OCI-LY1 (cell line): ENCODE measurements at regions not wholly inside any gene's neighbourhood (a gene's known extent, or its start where the extent isn't known, plus 50 kb on each side); places are given as distances from the start of the nearest gene placed in this dataset.

Experiments
- H2AFZ ChIP-seq: fragments of 200-600 bp; sonication (generic), shearing (Covaris generic); 2 replicates; pipeline ENCODE4 v1.6.0; 2014; ENCODE audit warnings: antibody characterized with exemption, mild to moderate bottlenecking, low read length
- H3F3A ChIP-seq: fragments of 200-600 bp; sonication (generic), shearing (Covaris generic); 2 replicates; pipeline ENCODE4 v1.6.0; 2014; ENCODE audit warnings: mild to moderate bottlenecking, antibody characterized with exemption, low read length, moderate library complexity; ENCODE audit not compliant: insufficient read depth
- H3K27ac ChIP-seq: fragments of 200-600 bp; sonication (generic); 2 replicates; pipeline ENCODE4 v1.5.1; 2014; ENCODE audit warnings: low read length, mixed run types, mild to moderate bottlenecking, low read depth; ENCODE audit not compliant: poor library complexity, severe bottlenecking
- H3K27me3 ChIP-seq: fragments of 200-600 bp; sonication (generic); 2 replicates; pipeline ENCODE4 v1.6.0; 2014; ENCODE audit warnings: antibody characterized with exemption, mild to moderate bottlenecking, low read length, moderate library complexity; ENCODE audit not compliant: insufficient read depth
- H3K36me3 ChIP-seq: fragments of 200-600 bp; sonication (generic); 2 replicates; pipeline ENCODE4 v1.6.1; 2014; ENCODE audit warnings: mild to moderate bottlenecking, antibody characterized with exemption, low read length, moderate library complexity, mixed read lengths; ENCODE audit not compliant: insufficient read depth
- H3K4me1 ChIP-seq: fragments of 200-600 bp; sonication (generic); 2 replicates; pipeline ENCODE4 v1.5.1; 2014; ENCODE audit warnings: mild to moderate bottlenecking, low read length, moderate library complexity; ENCODE audit not compliant: insufficient read depth, severe bottlenecking
- H3K4me2 ChIP-seq: fragments of 200-600 bp; sonication (generic), shearing (Covaris generic); 2 replicates; pipeline ENCODE4 v1.6.1; 2014; ENCODE audit warnings: low read length
- H3K4me3 ChIP-seq: fragments of 200-600 bp; sonication (generic); 2 replicates; pipeline ENCODE4 v1.5.1; 2014; ENCODE audit warnings: low read length, low read depth, mild to moderate bottlenecking, mixed read lengths; ENCODE audit not compliant: poor library complexity, severe bottlenecking
- H3K79me2 ChIP-seq: fragments of 200-600 bp; shearing (Covaris generic); 2 replicates; pipeline ENCODE4 v1.6.1; 2016; ENCODE audit warnings: mixed run types, low read length, mixed read lengths; ENCODE audit not compliant: insufficient read depth
- H3K9ac ChIP-seq: fragments of 200-600 bp; sonication (generic), shearing (Covaris generic); 2 replicates; pipeline ENCODE4 v1.6.1; 2014; ENCODE audit warnings: mild to moderate bottlenecking, low read length, mixed read lengths
- H3K9me2 ChIP-seq: fragments of 200-600 bp; sonication (generic), shearing (Covaris generic); 2 replicates; pipeline ENCODE4 v1.6.1; 2014; ENCODE audit warnings: low read depth, mild to moderate bottlenecking, low read length, mixed read lengths
- H3K9me3 ChIP-seq: fragments of 200-600 bp; shearing (Covaris generic); 2 replicates; pipeline ENCODE4 v1.6.1; 2014; ENCODE audit warnings: low read length, mixed read lengths
- H4K20me1 ChIP-seq: fragments of 200-600 bp; sonication (generic), shearing (Covaris generic); 2 replicates; pipeline ENCODE4 v1.6.0; 2016; ENCODE audit warnings: mild to moderate bottlenecking, low read length; ENCODE audit not compliant: insufficient read depth
- CTCF ChIP-seq: fragments of 200-600 bp; sonication (generic), shearing (Covaris generic); IDR thresholded peaks from 2 replicates; pipeline ENCODE4 v1.5.1; 2017; ENCODE audit warnings: mild to moderate bottlenecking, antibody characterized with exemption, low read length, moderate library complexity, mixed read lengths
- EZH2 ChIP-seq: fragments of 200-600 bp; sonication (generic), shearing (Covaris generic); IDR thresholded peaks from 2 replicates; pipeline ENCODE4 v1.8.0; 2017; ENCODE audit warnings: borderline replicate concordance, mixed run types, mild to moderate bottlenecking, antibody characterized with exemption, low read length, moderate library complexity, mixed read lengths

DNA sequence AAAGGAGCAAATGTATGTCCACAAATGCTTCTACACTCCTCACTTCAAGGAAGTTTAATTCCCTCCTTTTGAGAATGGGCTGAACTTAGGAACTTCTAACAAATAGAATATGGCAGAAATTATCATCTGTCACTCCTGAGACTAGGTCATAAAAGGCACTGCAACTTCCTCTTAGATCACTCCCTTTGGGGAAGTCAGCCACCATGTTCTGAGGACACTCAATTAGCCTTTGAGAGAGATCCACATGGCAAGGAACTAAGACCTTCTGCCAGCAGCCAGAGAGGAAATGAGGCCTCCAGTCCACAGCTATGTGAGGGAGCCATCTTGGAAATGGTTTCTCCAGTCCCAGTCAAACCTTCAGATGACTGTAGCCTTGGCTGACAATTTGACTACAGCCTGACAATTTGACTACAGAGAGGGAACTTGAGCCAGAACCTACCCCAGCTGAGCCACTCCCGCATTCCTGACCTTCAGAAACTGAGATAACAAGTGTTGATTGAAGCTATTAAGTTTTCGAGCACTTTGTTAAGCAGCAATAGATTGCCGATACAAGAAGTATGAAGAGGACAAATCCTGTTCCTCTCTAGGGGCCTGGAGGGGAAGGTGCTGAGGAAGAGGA lies 113.4 kb upstream of the SEC14L1 start:
- Histone ChIP-seq H3K4me2 (no peak overlapping the region), H3F3A (no peaks in the 10 kb centered on the region), H3K4me3 (no peak overlapping the region), H3K79me2 (no peaks in the 10 kb centered on the region), H3K9ac (no peak overlapping the region), H3K9me2 (no peaks in the 10 kb centered on the region), H2AFZ (no peak overlapping the region), H4K20me1 (no peaks in the 10 kb centered on the region), H3K36me3 (no peaks in the 10 kb centered on the region; the same call in 1 of the 2 replicates), H3K27me3 (no peaks in the 10 kb centered on the region), H3K4me1 (peaks cover 3% of the 10 kb centered on the region), H3K9me3 (peaks cover 3% of the 10 kb centered on the region; the same call in 1 of the 2 replicates), H3K27ac (no peak overlapping the region)
- no peak for TF ChIP-seq CTCF
- TF ChIP-seq EZH2, result no peak

DNA sequence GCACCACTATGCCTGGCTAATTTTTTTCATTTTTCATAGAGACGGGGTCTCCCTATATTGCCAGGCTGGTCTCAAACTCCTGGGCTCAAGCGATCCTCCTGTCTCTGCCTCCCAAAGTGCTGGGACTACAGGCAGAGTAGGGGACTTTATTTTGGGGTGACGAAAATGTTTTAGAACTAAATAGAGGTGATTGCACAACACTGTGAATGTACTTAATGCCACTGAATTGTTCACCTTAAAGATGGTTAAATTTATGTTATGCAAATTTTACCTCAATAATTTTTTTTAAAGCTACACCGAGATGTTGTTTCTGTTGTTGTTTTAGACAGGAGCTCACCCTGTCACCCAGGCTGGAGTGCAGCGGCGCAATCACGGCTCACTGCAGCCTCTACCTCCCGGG lies 111.9 kb upstream of the SEC14L1 start:
- H4K20me1 ChIP-seq, result no peaks in the 10 kb centered on the region
- no peak overlapping the region for H3K9ac ChIP-seq
- H3K79me2 ChIP-seq, result no peaks in the 10 kb centered on the region
- H3K4me3 ChIP-seq, result no peak overlapping the region
- H3K4me1 ChIP-seq, result peaks cover 10% of the 10 kb centered on the region
- no peaks in the 10 kb centered on the region; the same call in 1 of the 2 replicates for H3K36me3 ChIP-seq
- no peaks in the 10 kb centered on the region for H3F3A ChIP-seq
- H3K9me3 ChIP-seq, result peaks cover 3% of the 10 kb centered on the region; the same call in 1 of the 2 replicates
- no peak overlapping the region for H3K27ac ChIP-seq
- H3K4me2 ChIP-seq, result no peak overlapping the region
- H3K9me2 ChIP-seq, result no peaks in the 10 kb centered on the region
- TF ChIP-seq EZH2 (no peak), CTCF (no peak)
- no peaks in the 10 kb centered on the region for H3K27me3 ChIP-seq
- no peak overlapping the region for H2AFZ ChIP-seq

DNA sequence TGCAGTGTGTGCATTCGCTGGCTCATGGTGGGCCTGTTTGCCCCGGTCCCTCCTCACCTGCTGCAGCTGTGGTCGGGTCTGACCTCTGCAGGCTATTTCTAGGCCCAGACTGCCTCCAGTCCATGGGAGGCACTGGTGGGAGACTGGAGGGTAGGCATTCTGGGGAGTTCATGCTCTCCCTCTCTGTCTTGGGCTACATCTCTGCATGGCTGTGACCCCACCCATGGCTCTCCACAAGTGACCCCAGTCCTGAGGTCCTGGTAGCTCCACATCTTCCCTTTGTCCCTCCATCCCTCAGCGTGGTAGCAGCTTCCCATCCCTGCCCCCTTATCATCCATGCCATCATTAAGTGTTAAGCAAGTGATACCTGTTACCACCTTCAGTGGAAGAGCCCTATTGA lies 107.8 kb upstream of the SEC14L1 start:
- no peaks in the 10 kb centered on the region for H3K79me2 ChIP-seq
- peaks cover 3% of the 10 kb centered on the region; the same call in 1 of the 2 replicates for H3K9me3 ChIP-seq
- H3K4me3 ChIP-seq, result no peak overlapping the region
- H3K9me2 ChIP-seq, result no peaks in the 10 kb centered on the region
- H3K27me3 ChIP-seq, result no peaks in the 10 kb centered on the region
- TF ChIP-seq CTCF (no peak), EZH2 (no peak)
- no peak overlapping the region for H3K4me2 ChIP-seq
- no peaks in the 10 kb centered on the region; the same call in 1 of the 2 replicates for H3K36me3 ChIP-seq
- H3K9ac ChIP-seq, result no peak overlapping the region
- no peak overlapping the region for H2AFZ ChIP-seq
- no peaks in the 10 kb centered on the region for H4K20me1 ChIP-seq
- peaks cover 47% of the 10 kb centered on the region for H3K4me1 ChIP-seq
- no peaks in the 10 kb centered on the region for H3F3A ChIP-seq
- peak overlapping the region; percentile 95 for H3K27ac ChIP-seq
